Liver (tissue), 3 donors: ENCODE measurements at regions not wholly inside any gene's neighbourhood (a gene's known extent, or its start where the extent isn't known, plus 50 kb on each side); places are given as distances from the start of the nearest gene placed in this dataset.

Source experiments
- CTCF ChIP-seq: fragments of 150-350 bp; IDR thresholded peaks from 2 replicates; pipeline ENCODE4 v1.5.1; 2017; ENCODE audit warnings: improper control_type of control experiment, low read depth, low read length; ENCODE audit not compliant: missing input control
- EGR1 ChIP-seq, 2 donors: IDR thresholded peaks; 2 replicates each; pipeline ENCODE4 v1.6.1; 2016 to 2018; ENCODE audit warnings: antibody characterized with exemption in 2 of 2, low read depth in 2 of 2
- FOXA1 ChIP-seq: IDR thresholded peaks from 2 replicates; pipeline ENCODE4 v1.6.1; 2016; ENCODE audit warnings: antibody characterized with exemption
- HNF4A ChIP-seq, 2 donors: conservative IDR thresholded peaks; 2 replicates each; pipeline ENCODE4 v1.6.1; 2016; ENCODE audit warnings: antibody characterized with exemption in 2 of 2, mild to moderate bottlenecking in 2 of 2
- MAX ChIP-seq: IDR thresholded peaks from 2 replicates; pipeline ENCODE4 v1.6.1; 2016; ENCODE audit warnings: antibody characterized with exemption
- RAD21 ChIP-seq, 2 donors: IDR thresholded peaks; 2 replicates each; pipeline ENCODE4 v1.6.1; 2016; ENCODE audit warnings: antibody characterized with exemption in 2 of 2, mild to moderate bottlenecking in 2 of 2
- REST ChIP-seq: IDR thresholded peaks from 2 replicates; pipeline ENCODE4 v1.6.1; 2016; ENCODE audit warnings: antibody characterized with exemption, mild to moderate bottlenecking
- SP1 ChIP-seq: IDR thresholded peaks from 2 replicates; pipeline ENCODE4 v1.6.1; 2018; ENCODE audit warnings: antibody characterized with exemption, mild to moderate bottlenecking
- TAF1 ChIP-seq: conservative IDR thresholded peaks from 2 replicates; pipeline ENCODE4 v1.6.1; 2016; ENCODE audit warnings: antibody characterized with exemption, mild to moderate bottlenecking
- YY1 ChIP-seq: IDR thresholded peaks from 2 replicates; pipeline ENCODE4 v1.6.1; 2016; ENCODE audit warnings: antibody characterized with exemption, mild to moderate bottlenecking
- ZBTB33 ChIP-seq: IDR thresholded peaks from 2 replicates; pipeline ENCODE4 v1.6.1; 2016; ENCODE audit warnings: antibody characterized with exemption
- donor health status: healthy.
- donor health status: healthy.

GRCh38 chr5:99104538-99105132 lies 175.8 kb upstream of the CHD1 start:
- no peak for TF ChIP-seq HNF4A (conservative IDR thresholded peaks at IDR 0.05)
- TF ChIP-seq EGR1 (IDR thresholded peaks at IDR 0.05; ENCODE audit: low read depth in 2 of 2): no peak
- peak; percentile 53 for TF ChIP-seq CTCF
- TF ChIP-seq ZBTB33: no peak
- TF ChIP-seq RAD21 (IDR thresholded peaks at IDR 0.05): peak; percentile 79 to 80
- TF ChIP-seq YY1: no peak
- TF ChIP-seq REST: no peak
- TF ChIP-seq MAX: no peak
- no peak for TF ChIP-seq SP1
- no peak for TF ChIP-seq FOXA1
- no peak for TF ChIP-seq TAF1
